Inferior parietal cortex (tissue), 1 donor: ENCODE measurements at regions not wholly inside any gene's neighbourhood (a gene's known extent, or its start where the extent isn't known, plus 50 kb on each side); places are given as distances from the start of the nearest gene placed in this dataset.
"Not testable (repeated sequence)": the region's sequence is repeated elsewhere in the genome, so short reads cannot be mapped to it uniquely, and the experiment has no call there.

ENCODE experiments used
- DNase-seq: peaks from one replicate; pipeline ENCODE4 v3.0.0-alpha.2; 2016; ENCODE audit errors: extremely low spot score

GRCh38 chr3:165917938-165918656 lies 80.9 kb upstream of the BCHE start:
- DNase-seq: not testable (repeated sequence)

GRCh38 chr3:165915104-165915503 lies 77.9 kb upstream of the BCHE start:
- DNase-seq: not testable (repeated sequence)

GRCh38 chr3:165903885-165904630 lies 66.8 kb upstream of the BCHE start:
- no peak for DNase-seq

GRCh38 chr3:165899066-165899465 lies 61.8 kb upstream of the BCHE start:
- DNase-seq: no peak

- no peak for DNase-seq
These were observed 59.9 kb upstream of the BCHE start for GRCh38 chr3:165897137-165897536.

GRCh38 chr3:165895919-165896318 lies 58.7 kb upstream of the BCHE start:
- DNase-seq: no peak

- DNase-seq: no peak
These were observed 55.3 kb upstream of the BCHE start for GRCh38 chr3:165892565-165892964.
